GM12878 (cell line): ENCODE measurements at regions not wholly inside any gene's neighbourhood (a gene's known extent, or its start where the extent isn't known, plus 50 kb on each side); places are given as distances from the start of the nearest gene placed in this dataset.
A peak's percentile ranks its signal among the peaks of the same experiment; 100 is the strongest.

ENCODE experiments used
- ATAC-seq: fragments of 200-7000 bp; cut with Tn5 transposase; 3 replicates; pipeline ENCODE4 v1.9.1; 2020; ENCODE audit warnings: mild to moderate bottlenecking, moderate library complexity
- BruUV-seq: library from RNA; stranded (reverse); fragments of 400-500 nt; replicated peaks from 2 replicates; lab custom pipeline; 2021; lab: Mats Ljungman, UMichigan
- CTCF ChIA-PET: fragments of 300-600 bp; sonication (Branson Sonifier 250); formaldehyde crosslinking; extraction: SDS; loops from one replicate; lab custom pipeline; 2021; ENCODE audit warnings: inconsistent platforms; lab: Yijun Ruan, JAX
- POLR2A ChIA-PET: fragments of 350-600 bp; formaldehyde crosslinking; extraction: SDS; loops from one replicate; lab custom pipeline; 2021; ENCODE audit warnings: inconsistent platforms; lab: Charles Lee
- RAD21 ChIA-PET: fragments of 300-600 bp; sonication (Branson Sonifier 250); formaldehyde crosslinking; loops from one replicate; lab custom pipeline; 2023; ENCODE audit warnings: antibody characterized with exemption; ENCODE audit not compliant: unreplicated experiment; lab: Charles Lee
- SMC1A ChIA-PET: fragments of 300-600 bp; sonication (Branson Sonifier 250); formaldehyde crosslinking; loops from one replicate; lab custom pipeline; 2023; ENCODE audit not compliant: unreplicated experiment, uncharacterized antibody; lab: Charles Lee
- DNase-seq: peaks from one replicate; pipeline ENCODE4 v3.0.0-alpha.2; 2011; ENCODE audit warnings: low read depth, low spot score
- FAIRE-seq: peaks from 3 replicates; lab custom pipeline; 2011; peaks lifted over from hg19 to GRCh38; lab: Jason Lieb, UNC
- H2AFZ ChIP-seq: 2 replicates; pipeline ENCODE4 v1.6.0; 2011; ENCODE audit warnings: low read depth, low read length, control low read depth; ENCODE audit not compliant: control insufficient read depth
- H3K27ac ChIP-seq: 2 replicates; pipeline ENCODE4 v1.5.1; 2011; ENCODE audit warnings: control low read depth; ENCODE audit not compliant: control insufficient read depth, insufficient read depth
- H3K27me3 ChIP-seq, 2 experiments: replicated peaks in 1 of 2; 2 replicates each; pipeline versions ENCODE4 v1.6.0 to v1.6.1; 2011; ENCODE audit warnings: low read length in 1 of 2; ENCODE audit not compliant: control insufficient read depth in 2 of 2, insufficient read depth in 2 of 2
- H3K36me3 ChIP-seq, 2 experiments: 2 replicates each; pipeline ENCODE4 v1.5.1; 2011; ENCODE audit warnings: low read length in 1 of 2; ENCODE audit not compliant: control insufficient read depth in 2 of 2, insufficient read depth in 2 of 2
- H3K4me1 ChIP-seq: 2 replicates; pipeline ENCODE4 v1.6.1; 2011; ENCODE audit warnings: mild to moderate bottlenecking, low read length, moderate library complexity, mixed read lengths; ENCODE audit not compliant: control insufficient read depth, insufficient read depth
- H3K4me2 ChIP-seq: 2 replicates; pipeline ENCODE4 v1.6.0; 2011; ENCODE audit warnings: control low read depth; ENCODE audit not compliant: control insufficient read depth, insufficient read depth
- H3K4me3 ChIP-seq: fragments of 200-600 bp; sonication (generic); 2 replicates; pipeline ENCODE4 v1.5.1; 2016
- H3K79me2 ChIP-seq: 2 replicates; pipeline ENCODE4 v1.6.0; 2011; ENCODE audit warnings: low read length; ENCODE audit not compliant: control insufficient read depth, insufficient read depth
- H3K9ac ChIP-seq: 2 replicates; pipeline ENCODE4 v1.8.0; 2011; ENCODE audit warnings: low read length, control low read depth, mixed read lengths; ENCODE audit not compliant: control insufficient read depth, insufficient read depth
- H3K9me3 ChIP-seq: replicated peaks from 3 replicates; pipeline ENCODE4 v1.5.1; 2011; ENCODE audit warnings: mild to moderate bottlenecking, low read length; ENCODE audit not compliant: control insufficient read depth, insufficient read depth
- H4K20me1 ChIP-seq: 2 replicates; pipeline ENCODE4 v1.6.0; 2011; ENCODE audit not compliant: control insufficient read depth, insufficient read depth
- ATF7 ChIP-seq: fragments of 450-650 bp; IDR thresholded peaks from 2 replicates; pipeline ENCODE4 v1.6.1; 2016; ENCODE audit warnings: low read depth, mild to moderate bottlenecking
- BCL11A ChIP-seq: IDR thresholded peaks from 2 replicates; pipeline ENCODE4 v1.6.1; 2011; ENCODE audit warnings: low read depth, low read length
- GATAD2B ChIP-seq: fragments of 450-650 bp; conservative IDR thresholded peaks from 2 replicates; pipeline ENCODE4 v1.6.1; 2017; ENCODE audit warnings: low read depth, mild to moderate bottlenecking, moderate library complexity
- HDGF ChIP-seq: fragments of 450-650 bp; IDR thresholded peaks from 2 replicates; pipeline ENCODE4 v1.6.1; 2016; ENCODE audit warnings: antibody characterized with exemption
- JUNB ChIP-seq: IDR thresholded peaks from 2 replicates; pipeline ENCODE4 v1.6.1; 2016; ENCODE audit warnings: antibody characterized with exemption, mild to moderate bottlenecking
- RAD21 ChIP-seq: IDR thresholded peaks from 2 replicates; pipeline ENCODE4 v1.6.1; 2011; ENCODE audit warnings: mild to moderate bottlenecking, low read depth, low read length, moderate library complexity; ENCODE audit not compliant: insufficient read depth
- STAT1 ChIP-seq: fragments of 450-650 bp; conservative IDR thresholded peaks from 2 replicates; pipeline ENCODE4 v1.6.1; 2014; ENCODE audit warnings: antibody characterized with exemption, mild to moderate bottlenecking
- WGBS: methylation state at CpG from one replicate; pipeline ENCODE4 v1.1.6; 2016; ENCODE audit warnings: low lambda C conversion rate; ENCODE audit not compliant: insufficient replicate concordance, insufficient coverage; ENCODE audit errors: missing lambda C conversion rate; 5-methylcytosine and 5-hydroxymethylcytosine counted together
- in situ Hi-C: fragments of 300-500 bp; cut with MboI; formaldehyde crosslinking; loops from 9 replicates; pipeline ENCODE4 v1.14.3; 2018; ENCODE audit warnings: mixed read lengths
- intact Hi-C: fragments of 100-400 bp; cut with micrococcal nuclease; formaldehyde crosslinking; loops from one replicate; pipeline ENCODE4 v1.14.2; 2022; ENCODE audit not compliant: unreplicated experiment
- TF ChIP-seq, protein P1 (sequence below), 3 experiments: IDR thresholded peaks in 2 of 3; conservative IDR thresholded peaks in 1 of 3; 2 replicates each; pipeline ENCODE4 v1.5.1; 2011; ENCODE audit warnings: low read depth in 3 of 3, low read length in 3 of 3, mild to moderate bottlenecking in 3 of 3, control low read depth in 2 of 3, moderate library complexity in 2 of 3, inconsistent platforms in 1 of 3, mixed read lengths in 1 of 3; ENCODE audit not compliant: control insufficient read depth in 2 of 3, insufficient read depth in 1 of 3; ENCODE audit errors: extremely low read depth in 1 of 3
- TF ChIP-seq, protein P2 (sequence below): fragments of 450-650 bp; IDR thresholded peaks from 2 replicates; pipeline ENCODE4 v1.6.1; 2016; ENCODE audit warnings: mild to moderate bottlenecking
- TF ChIP-seq, protein P3 (sequence below): fragments of 450-650 bp; IDR thresholded peaks from 2 replicates; pipeline ENCODE4 v1.6.1; 2016; ENCODE audit warnings: mild to moderate bottlenecking, moderate library complexity, borderline replicate concordance

DNA sequence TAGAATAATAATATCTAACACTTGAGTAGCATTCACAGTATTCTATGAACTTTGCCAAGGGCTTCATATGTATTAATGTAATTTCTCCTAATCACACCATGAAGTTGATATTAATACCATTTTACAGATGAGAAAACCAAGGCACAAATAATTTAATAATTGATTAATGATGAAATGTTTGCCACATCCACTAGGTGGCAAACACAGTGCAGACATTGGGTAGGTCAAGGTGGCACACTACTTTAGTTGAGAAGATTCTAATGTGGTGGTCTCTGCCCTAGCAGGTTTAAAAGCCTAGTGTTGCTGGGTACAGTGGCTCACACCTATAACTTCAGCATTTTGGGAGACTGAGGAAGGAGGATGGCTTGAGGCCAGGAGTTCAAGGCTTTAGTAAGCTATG lies 412.4 kb downstream of the SUCLA2 start:
- H3K27ac ChIP-seq = no peak overlapping the region
- H3K4me3 ChIP-seq = no peak overlapping the region
- SMC1A ChIA-PET = interaction anchor here (0.9 kb wide), 1 partner anchor 19 kb away, joined by 3 read pairs; no protein-coding TSS in a partner anchor
- no peaks in the 10 kb centered on the region for H3K36me3 ChIP-seq
- H3K9ac ChIP-seq = no peak overlapping the region
- TF ChIP-seq, protein P1, sequence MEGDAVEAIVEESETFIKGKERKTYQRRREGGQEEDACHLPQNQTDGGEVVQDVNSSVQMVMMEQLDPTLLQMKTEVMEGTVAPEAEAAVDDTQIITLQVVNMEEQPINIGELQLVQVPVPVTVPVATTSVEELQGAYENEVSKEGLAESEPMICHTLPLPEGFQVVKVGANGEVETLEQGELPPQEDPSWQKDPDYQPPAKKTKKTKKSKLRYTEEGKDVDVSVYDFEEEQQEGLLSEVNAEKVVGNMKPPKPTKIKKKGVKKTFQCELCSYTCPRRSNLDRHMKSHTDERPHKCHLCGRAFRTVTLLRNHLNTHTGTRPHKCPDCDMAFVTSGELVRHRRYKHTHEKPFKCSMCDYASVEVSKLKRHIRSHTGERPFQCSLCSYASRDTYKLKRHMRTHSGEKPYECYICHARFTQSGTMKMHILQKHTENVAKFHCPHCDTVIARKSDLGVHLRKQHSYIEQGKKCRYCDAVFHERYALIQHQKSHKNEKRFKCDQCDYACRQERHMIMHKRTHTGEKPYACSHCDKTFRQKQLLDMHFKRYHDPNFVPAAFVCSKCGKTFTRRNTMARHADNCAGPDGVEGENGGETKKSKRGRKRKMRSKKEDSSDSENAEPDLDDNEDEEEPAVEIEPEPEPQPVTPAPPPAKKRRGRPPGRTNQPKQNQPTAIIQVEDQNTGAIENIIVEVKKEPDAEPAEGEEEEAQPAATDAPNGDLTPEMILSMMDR (IDR thresholded peaks at IDR 0.05 in 2 of 3, conservative IDR thresholded peaks at IDR 0.05 in 1 of 3; ENCODE audit: control insufficient read depth in 2 of 3, extremely low read depth in 1 of 3, insufficient read depth in 1 of 3, low read depth in 3 of 3, low read length in 3 of 3) = peak in 2 of 3 experiments; percentile 12 to 21; a peak in 1 of 6 replicates
- TF ChIP-seq GATAD2B (no peak), RAD21 (0 out of 2 replicates have a peak, but pooled peaks have one; percentile 18)
- TF ChIP-seq, all 136 proteins: peak for 2
- ATAC-seq = 0 out of 3 replicates have a peak, but pooled peaks have one; percentile 27
- ChIA-PET POLR2A (no interaction called here), RAD21 (no interaction called here), CTCF (interaction anchor here (0.6 to 0.9 kb wide), 2 partner anchors 184 to 226 kb away, joined by 3 read pairs; no protein-coding TSS in a partner anchor)
- BruUV-seq = no TSS peak
- no peak for DNase-seq
- Histone ChIP-seq H3K79me2 (no peaks in the 10 kb centered on the region), H2AFZ (no peak overlapping the region), H4K20me1 (no peaks in the 10 kb centered on the region), H3K4me2 (no peak overlapping the region), H3K9me3 (no peaks in the 10 kb centered on the region), H3K4me1 (no peaks in the 10 kb centered on the region), H3K27me3 (no peaks in the 10 kb centered on the region)
- no peak for FAIRE-seq
- intact Hi-C loops (loop anchor here (2.0 kb wide), 1 partner anchor 186 kb away; no protein-coding TSS in a partner anchor), in situ Hi-C loops (no loop called here)

DNA sequence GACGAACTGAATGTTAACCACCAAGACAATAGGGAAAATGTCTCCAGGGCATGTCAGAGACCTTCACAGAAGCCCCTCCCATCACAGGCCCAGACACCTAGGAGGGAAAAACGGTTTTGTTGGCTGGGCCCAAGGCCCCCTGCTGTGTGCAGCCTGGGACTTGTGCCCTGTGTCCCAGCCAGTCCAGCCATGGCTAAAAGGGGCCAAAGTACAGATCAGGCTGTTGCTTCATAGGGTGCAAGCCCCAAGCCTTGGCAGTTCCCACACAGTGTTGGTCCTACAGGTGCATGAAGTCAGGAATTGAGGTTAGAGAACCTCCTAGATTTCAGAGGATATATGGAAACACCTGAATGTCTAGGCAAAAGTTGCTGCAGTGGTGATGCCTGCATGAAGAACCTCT lies 428.7 kb downstream of the SUCLA2 start:
- Histone ChIP-seq H4K20me1 (no peaks in the 10 kb centered on the region), H3K9me3 (no peaks in the 10 kb centered on the region; the same call in 2 of the 3 replicates), H3K79me2 (no peaks in the 10 kb centered on the region), H3K4me3 (no peak overlapping the region), H3K4me2 (no peak overlapping the region), H3K27me3 (no peaks in the 10 kb centered on the region), H3K9ac (no peak overlapping the region), H2AFZ (no peak overlapping the region), H3K36me3 (no peaks in the 10 kb centered on the region), H3K4me1 (no peaks in the 10 kb centered on the region), H3K27ac (no peak overlapping the region)
- no TSS peak for BruUV-seq
- in situ Hi-C loops (no loop called here), intact Hi-C loops (no loop called here)
- ChIA-PET CTCF (no interaction called here), RAD21 (no interaction called here), SMC1A (no interaction called here), POLR2A (no interaction called here)
- ATAC-seq (no peak), FAIRE-seq (no peak), DNase-seq (no peak)
- 0% methylated on average over 2 of the region's 2 CpGs for WGBS
- TF ChIP-seq, protein P2, sequence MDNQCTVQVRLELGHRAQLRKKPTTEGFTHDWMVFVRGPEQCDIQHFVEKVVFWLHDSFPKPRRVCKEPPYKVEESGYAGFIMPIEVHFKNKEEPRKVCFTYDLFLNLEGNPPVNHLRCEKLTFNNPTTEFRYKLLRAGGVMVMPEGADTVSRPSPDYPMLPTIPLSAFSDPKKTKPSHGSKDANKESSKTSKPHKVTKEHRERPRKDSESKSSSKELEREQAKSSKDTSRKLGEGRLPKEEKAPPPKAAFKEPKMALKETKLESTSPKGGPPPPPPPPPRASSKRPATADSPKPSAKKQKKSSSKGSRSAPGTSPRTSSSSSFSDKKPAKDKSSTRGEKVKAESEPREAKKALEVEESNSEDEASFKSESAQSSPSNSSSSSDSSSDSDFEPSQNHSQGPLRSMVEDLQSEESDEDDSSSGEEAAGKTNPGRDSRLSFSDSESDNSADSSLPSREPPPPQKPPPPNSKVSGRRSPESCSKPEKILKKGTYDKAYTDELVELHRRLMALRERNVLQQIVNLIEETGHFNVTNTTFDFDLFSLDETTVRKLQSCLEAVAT = no peak
- TF ChIP-seq JUNB (no peak), BCL11A (no peak), HDGF (no peak), ATF7 (no peak), STAT1 (no peak)
- TF ChIP-seq, protein P3, sequence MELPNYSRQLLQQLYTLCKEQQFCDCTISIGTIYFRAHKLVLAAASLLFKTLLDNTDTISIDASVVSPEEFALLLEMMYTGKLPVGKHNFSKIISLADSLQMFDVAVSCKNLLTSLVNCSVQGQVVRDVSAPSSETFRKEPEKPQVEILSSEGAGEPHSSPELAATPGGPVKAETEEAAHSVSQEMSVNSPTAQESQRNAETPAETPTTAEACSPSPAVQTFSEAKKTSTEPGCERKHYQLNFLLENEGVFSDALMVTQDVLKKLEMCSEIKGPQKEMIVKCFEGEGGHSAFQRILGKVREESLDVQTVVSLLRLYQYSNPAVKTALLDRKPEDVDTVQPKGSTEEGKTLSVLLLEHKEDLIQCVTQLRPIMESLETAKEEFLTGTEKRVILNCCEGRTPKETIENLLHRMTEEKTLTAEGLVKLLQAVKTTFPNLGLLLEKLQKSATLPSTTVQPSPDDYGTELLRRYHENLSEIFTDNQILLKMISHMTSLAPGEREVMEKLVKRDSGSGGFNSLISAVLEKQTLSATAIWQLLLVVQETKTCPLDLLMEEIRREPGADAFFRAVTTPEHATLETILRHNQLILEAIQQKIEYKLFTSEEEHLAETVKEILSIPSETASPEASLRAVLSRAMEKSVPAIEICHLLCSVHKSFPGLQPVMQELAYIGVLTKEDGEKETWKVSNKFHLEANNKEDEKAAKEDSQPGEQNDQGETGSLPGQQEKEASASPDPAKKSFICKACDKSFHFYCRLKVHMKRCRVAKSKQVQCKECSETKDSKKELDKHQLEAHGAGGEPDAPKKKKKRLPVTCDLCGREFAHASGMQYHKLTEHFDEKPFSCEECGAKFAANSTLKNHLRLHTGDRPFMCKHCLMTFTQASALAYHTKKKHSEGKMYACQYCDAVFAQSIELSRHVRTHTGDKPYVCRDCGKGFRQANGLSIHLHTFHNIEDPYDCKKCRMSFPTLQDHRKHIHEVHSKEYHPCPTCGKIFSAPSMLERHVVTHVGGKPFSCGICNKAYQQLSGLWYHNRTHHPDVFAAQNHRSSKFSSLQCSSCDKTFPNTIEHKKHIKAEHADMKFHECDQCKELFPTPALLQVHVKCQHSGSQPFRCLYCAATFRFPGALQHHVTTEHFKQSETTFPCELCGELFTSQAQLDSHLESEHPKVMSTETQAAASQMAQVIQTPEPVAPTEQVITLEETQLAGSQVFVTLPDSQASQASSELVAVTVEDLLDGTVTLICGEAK = no peak
